ENCODE measurements at regions not wholly inside any gene's neighbourhood (a gene's known extent, or its start where the extent isn't known, plus 50 kb on each side); places are given as distances from the start of the nearest gene placed in this dataset.
A peak's percentile ranks its signal among the peaks of the same experiment; 100 is the strongest.

- Histone ChIP-seq H3K4me3 (no peak overlapping the region), H3K27me3 (ENCODE audit: low read depth) (peaks cover 5% of the 10 kb centered on the region; the same call in 1 of the 2 replicates), H3K4me1 (no peaks in the 10 kb centered on the region), H3K9me3 (no peaks in the 10 kb centered on the region), H3K36me3 (replicated peaks) (no peaks in the 10 kb centered on the region)
- DNase-seq (ENCODE audit: low spot score in 2 of 2): peak in 1 of 2 experiments; percentile 16
- in situ Hi-C loops (cut with MboI; ENCODE audit: low sequenced_read_pairs): no loop called here
Observed at GRCh38 chr5:71887680-71888079, 168.6 kb downstream of the CARTPT start.

- in situ Hi-C loops (cut with MboI; ENCODE audit: low sequenced_read_pairs): no loop called here
- Histone ChIP-seq H3K27me3 (ENCODE audit: low read depth) (peaks cover 5% of the 10 kb centered on the region; the same call in 1 of the 2 replicates), H3K36me3 (replicated peaks) (no peaks in the 10 kb centered on the region), H3K9me3 (no peaks in the 10 kb centered on the region), H3K4me1 (no peaks in the 10 kb centered on the region), H3K4me3 (no peak overlapping the region)
- no peak for DNase-seq (ENCODE audit: low spot score in 2 of 2)
Observed at GRCh38 chr5:71891406-71891805, 172.3 kb downstream of the CARTPT start.

- Histone ChIP-seq H3K4me1 (no peaks in the 10 kb centered on the region), H3K36me3 (replicated peaks) (no peaks in the 10 kb centered on the region), H3K27me3 (ENCODE audit: low read depth) (peaks cover 5% of the 10 kb centered on the region; the same call in 1 of the 2 replicates), H3K9me3 (no peaks in the 10 kb centered on the region), H3K4me3 (no peak overlapping the region)
- in situ Hi-C loops (cut with MboI; ENCODE audit: low sequenced_read_pairs): no loop called here
- no peak for DNase-seq (ENCODE audit: low spot score in 2 of 2)
Observed at GRCh38 chr5:71891856-71892255, 172.8 kb downstream of the CARTPT start.

DNA sequence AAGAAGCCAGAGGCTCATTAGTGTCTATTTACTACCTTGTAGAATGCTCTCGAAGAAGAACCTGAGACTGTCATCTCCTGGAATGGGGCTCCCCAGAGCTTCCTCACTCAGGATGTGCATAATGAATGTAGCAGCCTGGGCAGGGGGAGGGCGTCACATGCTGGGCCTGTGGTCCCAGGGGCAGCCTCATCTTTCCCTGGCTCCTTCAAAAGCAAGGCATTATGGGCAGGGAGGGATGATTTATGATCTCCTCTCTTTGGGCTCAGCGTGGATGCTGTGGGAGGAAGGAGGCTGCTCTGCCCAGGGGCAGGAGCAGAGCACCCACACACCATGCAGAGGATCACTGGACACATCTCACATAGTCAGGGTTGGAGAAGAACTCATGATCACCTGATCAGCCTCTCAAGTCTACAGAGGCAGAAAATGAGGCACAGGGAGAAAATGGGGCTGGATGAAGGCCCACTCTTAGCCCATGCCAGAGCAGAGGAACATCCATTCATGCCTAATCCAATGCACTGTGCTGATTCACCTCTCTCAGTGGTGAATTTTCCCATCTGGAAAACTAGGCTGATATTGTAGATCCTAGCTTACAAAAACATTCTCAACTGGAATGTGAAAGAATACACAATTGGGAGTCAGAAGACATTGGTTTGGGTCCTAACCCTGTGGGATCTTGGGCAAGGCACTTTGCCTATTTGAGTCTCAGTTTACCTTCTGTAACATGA lies 173.7 kb downstream of the CARTPT start:
- Histone ChIP-seq H3K27me3 (ENCODE audit: low read depth) (peaks cover 5% of the 10 kb centered on the region; the same call in 1 of the 2 replicates), H3K4me3 (no peak overlapping the region), H3K36me3 (replicated peaks) (no peaks in the 10 kb centered on the region), H3K9me3 (no peaks in the 10 kb centered on the region), H3K4me1 (no peaks in the 10 kb centered on the region)
- in situ Hi-C loops (cut with MboI; ENCODE audit: low sequenced_read_pairs): no loop called here
- no peak for DNase-seq (ENCODE audit: low spot score in 2 of 2)

DNA sequence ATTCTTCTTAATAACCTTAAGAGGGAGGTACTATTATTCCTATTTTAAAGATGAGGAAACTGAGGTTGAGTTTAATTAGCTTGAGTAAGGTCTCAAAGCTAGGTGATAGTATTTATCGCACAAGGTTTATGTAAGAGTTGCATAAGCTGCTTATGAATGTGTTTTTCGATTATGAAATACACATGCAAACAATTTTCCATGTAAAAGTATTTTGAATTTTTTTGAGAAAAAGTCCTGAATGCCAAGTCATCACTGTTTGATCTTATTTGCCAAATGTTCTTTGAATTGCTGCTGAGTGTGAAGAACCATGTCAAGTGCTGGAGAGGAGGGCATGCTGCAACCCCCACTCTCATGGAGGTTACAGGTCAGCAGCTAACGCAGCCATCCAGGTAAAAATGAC lies 174.4 kb downstream of the CARTPT start:
- H3K9me3 ChIP-seq: no peaks in the 10 kb centered on the region
- H3K36me3 ChIP-seq (replicated peaks): no peaks in the 10 kb centered on the region
- in situ Hi-C loops (cut with MboI; ENCODE audit: low sequenced_read_pairs): no loop called here
- no peak for DNase-seq (ENCODE audit: low spot score in 2 of 2)
- H3K27me3 ChIP-seq (ENCODE audit: low read depth): peaks cover 3% of the 10 kb centered on the region; the same call in 1 of the 2 replicates
- H3K4me1 ChIP-seq: no peaks in the 10 kb centered on the region
- no peak overlapping the region for H3K4me3 ChIP-seq

DNA sequence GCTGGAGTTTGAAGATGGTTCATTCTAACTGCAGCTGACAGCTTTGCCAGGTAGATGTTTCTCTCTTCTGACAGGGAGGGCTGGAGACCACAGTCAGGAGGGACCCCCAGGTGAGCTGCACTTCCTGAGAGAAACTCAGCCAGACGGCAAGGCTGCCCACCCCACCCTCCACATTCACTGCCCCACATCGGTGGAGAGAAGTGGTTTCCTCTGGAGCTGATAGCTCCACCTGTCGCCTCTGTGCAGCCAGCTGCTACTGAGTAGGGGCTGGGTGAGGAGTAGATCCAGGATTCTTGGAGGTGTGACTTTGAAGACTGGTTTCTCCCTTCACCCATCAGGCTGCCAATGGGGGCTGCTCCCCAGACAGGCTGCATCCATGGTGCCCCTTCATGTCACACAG lies 175.0 kb downstream of the CARTPT start:
- DNase-seq (ENCODE audit: low spot score in 2 of 2): no peak
- in situ Hi-C loops (cut with MboI; ENCODE audit: low sequenced_read_pairs): no loop called here

GRCh38 chr5:71895546-71895945 lies 176.5 kb downstream of the CARTPT start:
- no peaks in the 10 kb centered on the region for H3K9me3 ChIP-seq
- H3K27me3 ChIP-seq (ENCODE audit: low read depth): no peaks in the 10 kb centered on the region
- H3K4me3 ChIP-seq: no peak overlapping the region
- in situ Hi-C loops (cut with MboI; ENCODE audit: low sequenced_read_pairs): no loop called here
- DNase-seq (ENCODE audit: low spot score in 2 of 2): no peak
- no peaks in the 10 kb centered on the region for H3K4me1 ChIP-seq
- H3K36me3 ChIP-seq (replicated peaks): no peaks in the 10 kb centered on the region

More for the DNA sequence above, 175.0 kb downstream of the CARTPT start:
- H3K36me3 ChIP-seq (replicated peaks): no peaks in the 10 kb centered on the region
- no peaks in the 10 kb centered on the region for H3K4me1 ChIP-seq
- H3K4me3 ChIP-seq: no peak overlapping the region
- no peaks in the 10 kb centered on the region for H3K27me3 ChIP-seq (ENCODE audit: low read depth)
- H3K9me3 ChIP-seq: no peaks in the 10 kb centered on the region

GRCh38 chr5:71899865-71900342 lies 180.8 kb downstream of the CARTPT start:
- Histone ChIP-seq H3K9me3 (no peaks in the 10 kb centered on the region), H3K4me3 (no peak overlapping the region), H3K36me3 (replicated peaks) (no peaks in the 10 kb centered on the region), H3K4me1 (no peaks in the 10 kb centered on the region), H3K27me3 (ENCODE audit: low read depth) (no peaks in the 10 kb centered on the region)
- no peak for DNase-seq (ENCODE audit: low spot score in 2 of 2)
- in situ Hi-C loops (cut with MboI; ENCODE audit: low sequenced_read_pairs): no loop called here

DNA sequence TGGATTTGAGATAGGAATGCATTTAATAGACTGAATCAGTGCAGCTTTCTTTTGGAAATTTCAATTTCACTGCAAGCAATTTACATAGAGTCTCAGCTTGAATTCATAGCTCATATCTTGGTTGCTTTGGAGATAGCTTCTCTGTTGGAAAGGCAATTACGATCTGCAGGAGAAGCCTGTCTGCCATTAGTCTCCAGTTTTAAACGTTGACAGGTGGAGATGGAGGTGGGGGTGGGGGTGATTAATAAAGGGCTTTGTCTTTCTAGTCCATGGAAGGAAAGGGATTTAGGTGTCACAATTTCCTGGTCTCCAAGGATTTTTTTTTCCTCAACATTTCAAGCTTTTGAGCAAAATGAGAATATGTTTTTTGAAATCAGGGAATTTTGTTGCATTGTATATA lies 184.7 kb downstream of the CARTPT start:
- H3K4me1 ChIP-seq: peaks cover 20% of the 10 kb centered on the region
- no peaks in the 10 kb centered on the region for H3K36me3 ChIP-seq (replicated peaks)
- no peak overlapping the region for H3K4me3 ChIP-seq
- in situ Hi-C loops (cut with MboI; ENCODE audit: low sequenced_read_pairs): no loop called here
- no peak for DNase-seq (ENCODE audit: low spot score in 2 of 2)
- H3K9me3 ChIP-seq: no peaks in the 10 kb centered on the region
- no peaks in the 10 kb centered on the region for H3K27me3 ChIP-seq (ENCODE audit: low read depth)

DNA sequence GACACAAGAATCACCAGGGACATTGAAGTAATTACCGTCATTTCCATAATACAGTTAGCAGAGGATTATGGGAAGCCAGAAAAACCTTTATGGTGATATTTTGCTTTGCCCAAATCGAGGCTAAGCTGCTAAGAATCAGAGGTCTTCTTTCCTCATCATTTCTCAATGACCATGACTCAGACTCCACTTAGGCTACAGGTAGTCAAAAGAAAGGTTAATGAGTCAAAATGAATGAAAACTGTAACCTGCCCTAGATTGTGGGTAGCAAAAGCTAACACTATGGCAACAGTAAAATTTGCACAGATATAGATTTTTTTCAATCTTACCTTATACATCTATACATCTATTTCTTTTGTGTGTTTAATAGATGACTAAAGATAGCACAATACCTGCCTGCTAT lies 185.8 kb downstream of the CARTPT start:
- no peak overlapping the region for H3K4me3 ChIP-seq
- H3K27me3 ChIP-seq (ENCODE audit: low read depth): no peaks in the 10 kb centered on the region
- no peaks in the 10 kb centered on the region for H3K36me3 ChIP-seq (replicated peaks)
- peaks cover 20% of the 10 kb centered on the region for H3K4me1 ChIP-seq
- no peak for DNase-seq (ENCODE audit: low spot score in 2 of 2)
- H3K9me3 ChIP-seq: no peaks in the 10 kb centered on the region
- in situ Hi-C loops (cut with MboI; ENCODE audit: low sequenced_read_pairs): no loop called here

- H3K27me3 ChIP-seq (ENCODE audit: low read depth): no peaks in the 10 kb centered on the region
- in situ Hi-C loops (cut with MboI; ENCODE audit: low sequenced_read_pairs): no loop called here
- DNase-seq (ENCODE audit: low spot score in 2 of 2): peak; percentile 81 to 86
- no peak overlapping the region for H3K4me3 ChIP-seq
- H3K4me1 ChIP-seq: peaks cover 20% of the 10 kb centered on the region
- H3K9me3 ChIP-seq: no peaks in the 10 kb centered on the region
- H3K36me3 ChIP-seq (replicated peaks): no peaks in the 10 kb centered on the region
Observed at GRCh38 chr5:71905834-71906711, 187.0 kb downstream of the CARTPT start.

DNA sequence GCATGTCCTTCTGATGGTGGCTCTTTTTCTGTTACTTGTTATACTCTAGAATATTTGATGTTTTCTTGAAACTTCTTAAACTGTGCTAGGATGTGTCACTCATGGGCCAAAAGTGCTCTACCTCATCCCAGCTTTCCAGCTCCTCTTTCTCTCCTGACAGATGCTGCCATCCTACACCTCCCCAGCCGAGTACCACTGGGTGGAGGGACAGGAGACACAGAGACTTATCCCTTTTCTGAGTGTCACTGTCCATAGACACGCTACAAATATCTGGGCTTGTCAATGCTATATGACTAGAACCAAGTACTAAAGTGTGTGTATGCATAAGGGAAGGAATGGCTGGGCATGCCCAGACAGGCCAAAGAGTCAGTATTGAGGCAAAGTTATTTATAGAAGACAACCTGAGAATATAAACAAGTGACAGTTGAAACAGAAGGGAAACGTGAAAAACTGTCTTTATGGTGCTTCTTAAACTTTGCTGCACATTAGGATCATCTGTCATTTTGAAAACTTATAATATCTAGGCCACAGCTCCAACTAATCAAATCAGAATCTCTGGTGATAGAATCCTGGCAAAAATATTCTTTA lies 188.0 kb downstream of the CARTPT start:
- peak in 1 of 2 experiments; percentile 36 for DNase-seq (ENCODE audit: low spot score in 2 of 2)
- Histone ChIP-seq H3K27me3 (ENCODE audit: low read depth) (no peaks in the 10 kb centered on the region), H3K4me1 (peaks cover 20% of the 10 kb centered on the region), H3K4me3 (no peak overlapping the region), H3K9me3 (no peaks in the 10 kb centered on the region), H3K36me3 (replicated peaks) (no peaks in the 10 kb centered on the region)
- in situ Hi-C loops (cut with MboI; ENCODE audit: low sequenced_read_pairs): no loop called here

DNA sequence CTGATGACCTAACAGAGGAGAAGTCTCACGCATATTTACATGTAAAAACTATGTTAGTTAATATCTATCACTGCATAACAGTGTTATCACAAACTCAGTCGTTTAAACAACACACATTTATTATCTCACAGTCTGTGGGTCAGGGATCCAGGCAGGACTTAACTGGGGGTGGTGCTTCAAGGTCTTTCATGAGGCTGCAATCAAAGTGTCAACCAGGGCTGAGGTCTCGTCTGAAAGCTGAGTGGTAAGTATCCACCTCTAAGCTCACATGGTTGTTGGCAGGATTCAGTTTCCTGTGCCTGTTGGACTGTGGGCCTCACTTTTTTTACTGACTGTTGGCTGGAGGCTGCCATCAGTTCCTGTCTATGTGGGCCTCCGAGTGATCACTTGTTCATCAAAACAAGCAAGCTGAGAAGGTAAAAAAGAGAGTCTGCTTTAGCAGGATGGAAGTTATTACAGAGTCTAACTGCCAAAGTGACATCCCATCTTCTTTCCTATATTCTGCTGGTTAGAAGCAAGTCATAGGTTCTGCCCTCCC lies 188.6 kb downstream of the CARTPT start:
- Histone ChIP-seq H3K4me3 (no peak overlapping the region), H3K36me3 (replicated peaks) (no peaks in the 10 kb centered on the region), H3K4me1 (peaks cover 20% of the 10 kb centered on the region), H3K9me3 (no peaks in the 10 kb centered on the region), H3K27me3 (ENCODE audit: low read depth) (no peaks in the 10 kb centered on the region)
- in situ Hi-C loops (cut with MboI; ENCODE audit: low sequenced_read_pairs): no loop called here
- DNase-seq (ENCODE audit: low spot score in 2 of 2): no peak
